ENCODE measurements at regions not wholly inside any gene's neighbourhood (a gene's known extent, or its start where the extent isn't known, plus 50 kb on each side); places are given as distances from the start of the nearest gene placed in this dataset.

DNA sequence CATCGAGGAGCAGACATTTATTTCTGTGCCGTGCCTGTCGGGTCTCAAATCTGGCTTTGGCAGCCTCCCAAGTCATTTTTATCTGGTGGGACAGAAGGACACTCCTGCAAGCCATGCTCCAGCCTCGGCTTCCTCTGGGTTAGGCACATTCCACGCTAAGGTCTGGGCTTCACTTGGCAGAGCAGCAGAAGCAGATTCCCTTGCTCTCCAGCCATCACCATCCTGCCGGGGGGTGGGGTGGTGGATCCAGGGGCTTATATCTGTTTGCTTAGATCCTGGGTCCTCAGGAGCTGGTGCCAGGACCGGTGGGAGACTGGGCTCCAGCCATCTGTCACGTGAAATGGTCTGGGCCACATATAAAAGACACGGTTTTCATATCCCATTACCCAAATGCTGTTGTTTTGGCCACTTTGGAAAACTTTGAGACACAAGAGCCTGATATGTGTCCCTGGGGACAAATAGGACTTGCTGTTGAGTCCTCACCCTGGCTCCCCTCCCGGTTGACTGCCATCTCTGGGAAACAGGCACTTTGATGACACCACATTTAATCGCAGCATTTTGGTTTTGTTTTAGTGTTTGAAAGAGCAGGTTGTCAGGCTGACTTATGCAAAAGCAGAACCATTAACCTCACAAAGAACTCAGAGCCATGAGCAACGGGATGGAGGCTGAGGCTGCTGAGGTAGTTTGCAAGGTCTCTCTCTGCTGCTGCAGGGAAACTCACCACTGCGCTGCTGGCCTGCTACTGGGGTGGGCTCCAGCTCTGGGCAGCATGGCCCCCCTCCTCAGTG, 69.6 kb upstream of the PRMT8 start:
- TF ChIP-seq CTCF (IDR thresholded peaks at IDR 0.05) = no peak
- TF ChIP-seq POLR2A (IDR thresholded peaks at IDR 0.05) = no peak
